Psoas muscle (tissue), 7 donors: ENCODE measurements at regions not wholly inside any gene's neighbourhood (a gene's known extent, or its start where the extent isn't known, plus 50 kb on each side); places are given as distances from the start of the nearest gene placed in this dataset.

Experiments
- ATAC-seq, 4 donors: fragments of 200-7000 bp; cut with Tn5 transposase; one replicate each; pipeline ENCODE4 v1.9.1; 2020; ENCODE audit warnings: moderate library complexity in 3 of 4, mild to moderate bottlenecking in 2 of 4
- DNase-seq, 2 donors: peaks; one replicate each; pipeline ENCODE4 v3.0.0-alpha.2; 2020
- H3K27ac ChIP-seq: fragments of 200-600 bp; one replicate; pipeline ENCODE4 v1.8.0; 2022
- H3K27me3 ChIP-seq, 3 donors: fragments of 200-600 bp in 1 of 3; one replicate each; pipeline versions ENCODE4 v1.6.1 to v1.8.0; 2013 to 2022; ENCODE audit warnings: low read length in 2 of 3, mild to moderate bottlenecking in 2 of 3, moderate library complexity in 1 of 3; ENCODE audit not compliant: insufficient read depth in 3 of 3
- H3K36me3 ChIP-seq, 2 donors: fragments of 200-600 bp in 1 of 2; one replicate each; pipeline versions ENCODE4 v1.6.1 to v1.8.0; 2013 to 2022; ENCODE audit warnings: low read depth in 1 of 2, mild to moderate bottlenecking in 1 of 2, moderate library complexity in 1 of 2; ENCODE audit not compliant: insufficient read depth in 1 of 2
- H3K4me1 ChIP-seq: fragments of 200-600 bp; one replicate; pipeline ENCODE4 v1.8.0; 2022
- H3K4me3 ChIP-seq: fragments of 200-600 bp; one replicate; pipeline ENCODE4 v1.8.0; 2022; ENCODE audit warnings: mild to moderate bottlenecking
- H3K9me3 ChIP-seq: fragments of 200-600 bp; one replicate; pipeline ENCODE4 v1.8.0; 2022
- WGBS, 3 donors: extraction: QIAGEN DNeasy Blood & Tissue Kit; methylation state at CpG; one replicate each; pipeline versions ENCODE4 v1.1.6 to v1.1.7; 2013; 5-methylcytosine and 5-hydroxymethylcytosine counted together
- intact Hi-C, 2 donors: fragments of 100-400 bp; cut with DNase I; formaldehyde crosslinking; loops; one replicate each; pipeline versions ENCODE4 v1.11.0 to v1.14.2; 2022
- TF ChIP-seq, protein P1 (sequence below): fragments of 200-600 bp; IDR thresholded peaks from one replicate; pipeline ENCODE4 v1.8.0; 2022; ENCODE audit warnings: antibody characterized with exemption
- donor health status: healthy with polysubstance abuse.
- donor health status: DM: no; HTN: no; CAD: no; lungs with moderate emphysema.
- donor health status: Bipolar disorder and iron deficiency.
- donor health status: healthy.
- donor health status: DM: yes; HTN: yes; CAD: no.
- donor health status: DM: no; HTN: no; CAD: no.
- donor health status: DM: yes; HTN: yes; CAD: no.

GRCh38 chr5:147040856-147041255, 162.3 kb upstream of the PPP2R2B start:
- TF ChIP-seq, protein P1, sequence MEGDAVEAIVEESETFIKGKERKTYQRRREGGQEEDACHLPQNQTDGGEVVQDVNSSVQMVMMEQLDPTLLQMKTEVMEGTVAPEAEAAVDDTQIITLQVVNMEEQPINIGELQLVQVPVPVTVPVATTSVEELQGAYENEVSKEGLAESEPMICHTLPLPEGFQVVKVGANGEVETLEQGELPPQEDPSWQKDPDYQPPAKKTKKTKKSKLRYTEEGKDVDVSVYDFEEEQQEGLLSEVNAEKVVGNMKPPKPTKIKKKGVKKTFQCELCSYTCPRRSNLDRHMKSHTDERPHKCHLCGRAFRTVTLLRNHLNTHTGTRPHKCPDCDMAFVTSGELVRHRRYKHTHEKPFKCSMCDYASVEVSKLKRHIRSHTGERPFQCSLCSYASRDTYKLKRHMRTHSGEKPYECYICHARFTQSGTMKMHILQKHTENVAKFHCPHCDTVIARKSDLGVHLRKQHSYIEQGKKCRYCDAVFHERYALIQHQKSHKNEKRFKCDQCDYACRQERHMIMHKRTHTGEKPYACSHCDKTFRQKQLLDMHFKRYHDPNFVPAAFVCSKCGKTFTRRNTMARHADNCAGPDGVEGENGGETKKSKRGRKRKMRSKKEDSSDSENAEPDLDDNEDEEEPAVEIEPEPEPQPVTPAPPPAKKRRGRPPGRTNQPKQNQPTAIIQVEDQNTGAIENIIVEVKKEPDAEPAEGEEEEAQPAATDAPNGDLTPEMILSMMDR, result no peak
- intact Hi-C loops, result no loop called here
- H3K9me3 ChIP-seq, result no peaks in the 10 kb centered on the region
- no peaks in the 10 kb centered on the region for H3K36me3 ChIP-seq
- DNase-seq (no peak), ATAC-seq (no peak)
- no peak overlapping the region for H3K27ac ChIP-seq
- no peaks in the 10 kb centered on the region for H3K4me1 ChIP-seq
- 78 to 88% (median 82%) methylated on average over 3 of the region's 3 CpGs for WGBS, 3 donors
- H3K4me3 ChIP-seq, result no peak overlapping the region
- H3K27me3 ChIP-seq, result no peaks in the 10 kb centered on the region

- TF ChIP-seq, protein P1, result no peak
- Histone ChIP-seq H3K27me3 (no peaks in the 10 kb centered on the region), H3K4me3 (no peak overlapping the region), H3K27ac (no peak overlapping the region), H3K36me3 (no peaks in the 10 kb centered on the region), H3K9me3 (no peaks in the 10 kb centered on the region), H3K4me1 (no peaks in the 10 kb centered on the region)
- no peak for ATAC-seq
- intact Hi-C loops, result no loop called here
- DNase-seq, result no peak
- WGBS, 3 donors, result 56 to 58% (median 57%) methylated on average over 2 of the region's 2 CpGs
These were observed 166.2 kb upstream of the PPP2R2B start for GRCh38 chr5:147044572-147045273.

DNA sequence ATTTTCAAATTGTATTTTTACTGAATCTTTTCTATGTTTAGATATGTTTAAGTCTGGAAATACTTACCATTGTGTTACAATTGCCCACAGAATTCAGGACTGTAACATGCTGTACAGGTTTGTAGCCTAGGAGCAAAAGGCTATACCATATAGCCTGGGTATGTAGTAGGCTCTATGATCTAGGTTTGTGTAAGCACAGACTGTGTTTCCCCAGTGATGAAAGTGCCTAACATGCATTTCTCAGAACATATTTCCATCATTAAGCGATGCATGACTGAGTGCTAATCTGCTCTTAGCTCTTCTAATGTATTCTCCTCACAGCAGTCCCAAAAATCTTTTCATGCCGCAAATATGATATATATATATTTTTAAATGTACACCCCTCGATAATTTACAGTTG, 166.7 kb upstream of the PPP2R2B start:
- TF ChIP-seq, protein P1, result no peak
- DNase-seq (no peak), ATAC-seq (no peak)
- Histone ChIP-seq H3K9me3 (no peaks in the 10 kb centered on the region), H3K4me1 (no peaks in the 10 kb centered on the region), H3K4me3 (no peak overlapping the region), H3K27ac (no peak overlapping the region), H3K36me3 (no peaks in the 10 kb centered on the region), H3K27me3 (no peaks in the 10 kb centered on the region)
- intact Hi-C loops, result no loop called here
- 87 to 88% (median 88%) methylated on average over 3 of the region's 3 CpGs for WGBS, 3 donors

DNA sequence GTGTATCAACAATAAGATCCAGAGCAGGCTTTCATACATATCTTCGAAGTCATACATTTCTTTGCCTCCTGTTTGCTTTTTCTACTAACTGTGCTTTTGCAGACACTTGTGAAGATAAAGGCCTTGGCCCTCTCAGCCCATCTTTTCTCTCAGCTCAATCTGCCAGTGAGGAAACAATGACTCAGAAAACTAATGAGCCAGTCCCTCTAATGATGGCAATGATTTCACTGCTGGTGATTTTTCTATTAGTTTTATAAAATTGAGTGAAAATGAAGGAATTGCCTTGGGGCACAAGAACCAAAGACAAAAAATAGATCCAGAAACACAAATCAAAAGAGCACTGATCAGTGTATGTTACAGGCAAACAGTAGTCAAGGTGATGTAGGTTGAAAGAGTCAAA, 167.7 kb upstream of the PPP2R2B start:
- intact Hi-C loops, result no loop called here
- no peak for ATAC-seq

More for the DNA sequence above, 167.7 kb upstream of the PPP2R2B start:
- TF ChIP-seq, protein P1, result no peak
- no peak overlapping the region for H3K4me3 ChIP-seq
- no peak overlapping the region for H3K27ac ChIP-seq
- H3K27me3 ChIP-seq, result no peaks in the 10 kb centered on the region
- 82 to 93% (median 89%) methylated on average over 1 of the region's 1 CpG for WGBS, 3 donors
- H3K36me3 ChIP-seq, result no peaks in the 10 kb centered on the region
- DNase-seq, result no peak
- no peaks in the 10 kb centered on the region for H3K9me3 ChIP-seq
- no peaks in the 10 kb centered on the region for H3K4me1 ChIP-seq
